GM18520 (cell line): ENCODE measurements at regions not wholly inside any gene's neighbourhood (a gene's known extent, or its start where the extent isn't known, plus 50 kb on each side); places are given as distances from the start of the nearest gene placed in this dataset.

Experiments
- ATAC-seq: cut with Tn5 transposase; IDR thresholded peaks from one replicate; pipeline ENCODE4 v1.9.1; 2021; ENCODE audit not compliant: unreplicated experiment

DNA sequence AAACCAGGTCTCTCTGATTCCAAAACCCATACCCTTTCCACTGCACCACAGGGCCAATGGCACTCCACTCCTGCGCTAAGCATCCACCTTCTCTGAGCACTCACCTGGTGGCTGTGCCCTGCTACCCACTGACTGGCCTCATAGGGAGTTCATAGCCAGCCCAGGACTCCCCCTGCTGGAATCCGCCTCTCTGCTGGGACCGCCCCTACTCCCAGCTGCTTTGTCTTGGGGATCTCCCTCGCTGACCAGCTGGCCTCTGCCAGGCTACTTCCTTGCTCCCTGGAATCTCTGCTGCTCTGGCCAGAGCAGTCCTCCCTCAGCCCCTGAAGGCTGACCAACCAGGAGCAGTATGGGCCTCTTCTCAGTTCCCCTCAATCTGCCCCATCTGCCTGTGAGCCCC, 129.7 kb downstream of the FAXC start:
- peak; percentile 80 for ATAC-seq

DNA sequence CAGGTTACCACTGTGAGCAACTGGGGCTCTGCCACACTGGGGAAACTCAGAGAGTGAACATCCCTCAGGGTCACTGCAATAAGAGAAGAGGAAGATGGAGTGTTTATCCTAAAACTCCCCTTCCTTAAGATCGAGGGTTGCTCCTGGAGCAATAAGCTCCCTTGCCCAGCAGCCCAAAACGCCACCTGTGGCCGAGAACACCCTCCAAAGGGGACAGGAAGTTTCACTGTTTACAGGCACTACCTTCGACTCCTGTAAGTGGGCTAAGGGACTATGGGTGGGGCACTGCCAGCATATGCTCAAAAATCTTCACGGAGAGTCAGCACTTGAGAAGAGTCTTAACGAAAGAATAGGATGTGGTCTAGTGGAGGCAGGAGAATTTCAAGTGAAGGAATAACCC, 132.5 kb downstream of the FAXC start:
- ATAC-seq: no peak

DNA sequence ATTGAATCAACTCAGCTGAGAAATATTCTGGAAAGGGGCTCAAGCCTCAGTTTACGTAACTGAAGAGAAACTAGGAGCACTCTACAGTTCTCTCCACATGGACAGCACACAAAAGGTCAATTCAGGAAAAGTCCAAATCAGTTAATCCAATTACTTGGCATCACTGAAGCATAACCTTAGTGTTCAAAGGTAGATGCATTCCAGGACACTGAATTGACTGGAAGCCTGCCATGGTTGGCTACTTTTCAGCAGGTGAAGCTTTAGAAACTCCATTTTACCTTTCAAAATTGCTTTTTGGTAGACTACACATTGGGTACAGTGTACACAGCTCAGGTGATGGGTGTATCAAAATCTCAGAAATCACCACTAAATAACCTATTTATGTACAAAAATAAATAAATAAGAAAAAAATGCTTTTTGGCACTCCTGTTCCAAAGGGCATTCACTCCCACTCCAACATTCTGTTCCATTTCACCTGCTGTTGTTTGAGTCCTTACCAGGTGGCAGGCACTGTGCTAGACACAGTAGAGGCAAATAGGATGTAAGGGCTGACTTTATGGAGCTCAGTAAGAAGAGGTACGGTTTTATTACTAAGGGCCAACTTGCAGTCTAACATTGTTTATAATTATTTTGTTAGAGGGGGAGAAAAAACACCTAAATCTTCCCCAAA, 153.4 kb downstream of the FAXC start:
- ATAC-seq: no peak

DNA sequence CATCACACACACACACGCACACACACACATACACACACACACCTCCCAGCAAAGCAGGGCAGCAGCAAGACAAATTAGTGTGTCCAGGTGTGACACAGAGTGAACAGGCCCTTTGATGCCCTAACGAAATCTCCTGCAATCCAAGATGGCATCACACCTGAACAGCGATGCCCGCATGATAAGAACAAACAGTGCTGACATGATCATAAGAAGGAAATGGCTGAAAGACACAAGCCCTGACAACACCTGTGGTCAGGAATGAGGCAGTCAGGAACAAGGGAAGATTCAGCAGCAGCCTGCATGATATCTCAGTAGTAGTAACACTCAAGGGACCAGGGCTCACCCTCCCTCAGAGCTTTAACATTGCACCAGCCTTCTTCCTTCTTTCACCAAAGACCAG, 156.9 kb downstream of the FAXC start:
- no peak for ATAC-seq

DNA sequence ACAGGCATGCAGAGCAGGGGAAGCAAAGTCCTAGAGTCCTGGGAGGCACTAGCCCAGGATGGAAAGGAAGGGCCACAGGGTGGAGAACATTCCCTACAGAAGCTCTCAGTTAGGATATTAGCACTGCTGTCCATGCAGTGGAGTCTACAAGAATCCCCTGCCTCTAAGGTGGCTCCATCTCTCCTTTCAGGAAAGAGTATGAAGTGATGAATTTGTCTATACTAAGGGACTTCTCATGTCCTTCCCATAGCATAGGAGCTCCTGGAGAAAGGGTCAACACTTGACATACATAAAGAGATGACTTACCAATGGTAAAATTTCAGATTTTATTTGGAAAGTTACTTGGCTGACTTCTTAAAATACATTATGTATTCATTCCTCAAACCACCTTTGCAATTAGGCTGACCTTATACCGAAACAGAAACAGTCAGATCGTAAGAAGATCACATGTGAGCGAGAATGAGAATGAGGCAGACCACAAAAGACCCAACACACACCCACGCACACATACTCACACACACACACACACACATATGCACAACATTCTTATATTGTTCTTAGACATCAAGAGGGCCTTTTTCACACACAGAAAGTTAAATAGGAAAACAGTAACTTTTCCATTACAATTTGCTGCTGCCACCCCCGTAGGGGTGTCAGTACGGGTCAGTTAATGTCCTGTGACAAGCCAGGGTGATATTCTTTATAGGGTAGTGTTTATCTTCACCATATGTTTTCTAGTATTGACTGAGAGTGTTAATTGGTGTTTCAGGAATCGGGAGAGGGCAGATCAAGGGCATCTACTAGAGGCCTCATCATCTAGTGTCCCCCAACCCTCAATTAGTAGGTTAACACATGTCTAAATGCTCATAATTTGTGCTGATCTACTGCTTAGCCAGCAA, 159.4 kb downstream of the FAXC start:
- peak; percentile 98 for ATAC-seq

DNA sequence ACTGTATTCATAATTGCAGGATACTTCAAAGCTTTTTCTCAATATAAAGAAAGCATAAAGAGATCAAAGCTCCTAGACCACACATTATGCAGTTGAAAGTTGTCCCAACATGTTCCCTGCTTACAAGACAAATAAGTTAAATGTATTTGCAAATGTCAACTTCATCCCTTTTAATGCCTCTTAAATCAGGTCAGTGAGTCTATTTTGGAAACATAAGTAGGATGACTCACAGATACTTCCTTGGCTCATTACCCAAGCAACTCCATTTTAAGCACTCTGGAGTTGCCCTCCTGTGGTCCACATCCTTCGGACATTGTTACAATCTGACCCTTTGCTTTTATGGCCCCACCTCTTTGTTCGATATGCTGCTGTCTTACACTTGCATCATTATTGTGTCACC, 162.0 kb downstream of the FAXC start:
- ATAC-seq: no peak

DNA sequence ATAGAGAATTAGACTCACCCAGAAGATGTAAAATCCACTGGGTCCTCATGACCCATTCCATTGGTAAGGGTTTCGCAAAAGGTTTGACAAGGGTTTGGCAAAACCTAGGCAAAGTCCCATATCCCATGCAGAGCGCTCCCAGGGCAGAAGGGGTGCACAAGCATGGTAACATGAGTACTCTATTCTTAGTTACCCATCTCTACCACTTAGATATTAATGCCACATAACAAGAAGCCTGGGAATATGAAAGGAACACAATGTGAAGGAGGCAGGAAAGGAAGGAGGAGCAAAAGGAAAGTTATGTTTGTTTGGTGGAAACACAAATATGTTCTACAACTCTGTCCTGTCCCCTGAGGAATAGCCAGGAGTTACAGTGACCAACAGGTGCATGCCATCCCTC, 163.1 kb downstream of the FAXC start:
- ATAC-seq: no peak

DNA sequence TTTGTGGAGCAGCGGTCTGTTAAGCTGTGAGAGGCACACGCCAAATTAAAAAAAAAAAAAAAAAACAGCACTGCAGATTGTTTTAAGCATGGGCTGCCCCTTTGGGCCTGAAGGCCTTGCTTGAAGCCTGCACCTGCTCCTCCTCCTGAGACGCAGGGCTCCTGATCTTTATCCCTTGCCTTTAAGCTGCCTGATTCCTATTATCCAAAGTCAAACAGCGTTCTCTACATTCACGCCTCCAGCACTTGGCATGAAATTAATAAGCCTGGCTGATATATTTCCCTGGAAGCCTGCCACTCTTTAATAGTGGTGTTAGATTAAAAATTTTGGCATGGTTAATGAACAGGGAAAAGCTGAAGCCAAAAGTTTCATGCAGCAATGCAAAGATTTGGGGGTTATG, 163.9 kb downstream of the FAXC start:
- no peak for ATAC-seq

DNA sequence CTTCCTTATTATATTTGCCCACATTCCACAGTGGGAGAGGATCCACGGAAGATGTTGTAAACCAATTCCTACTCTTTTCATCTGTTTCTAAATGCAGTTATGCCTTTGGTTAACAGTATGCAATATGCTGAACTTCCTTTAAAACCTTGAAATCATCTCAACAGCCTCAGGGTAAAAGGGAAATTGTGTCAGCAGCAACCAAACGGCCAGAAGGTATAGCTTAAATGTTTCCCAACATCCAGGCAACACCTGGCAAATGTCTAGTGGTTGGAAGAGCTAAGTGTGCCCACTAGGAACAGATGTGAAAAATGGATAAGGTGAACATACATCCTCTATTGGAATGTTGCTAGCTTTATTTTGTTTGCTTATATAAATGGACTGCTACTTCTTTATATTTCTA, 164.8 kb downstream of the FAXC start:
- ATAC-seq: no peak

DNA sequence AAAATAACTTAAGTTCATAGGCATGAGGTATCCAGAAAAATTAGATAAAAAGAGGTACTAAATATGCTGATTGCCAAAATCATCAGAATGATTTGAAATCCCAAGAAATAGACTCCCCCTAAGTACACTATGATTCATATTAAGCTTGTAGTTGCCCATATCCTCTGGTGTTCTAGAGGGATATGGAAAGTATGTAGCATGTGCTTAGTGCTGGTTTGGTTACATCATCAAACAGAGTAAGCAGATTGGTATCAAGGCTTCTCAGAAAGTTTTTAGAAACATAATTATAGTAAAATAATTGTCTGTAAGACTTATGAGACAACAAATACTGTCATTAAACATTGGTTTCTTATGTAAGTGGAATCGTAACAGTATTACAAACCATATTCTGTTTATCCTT, 166.4 kb downstream of the FAXC start:
- ATAC-seq: no peak

DNA sequence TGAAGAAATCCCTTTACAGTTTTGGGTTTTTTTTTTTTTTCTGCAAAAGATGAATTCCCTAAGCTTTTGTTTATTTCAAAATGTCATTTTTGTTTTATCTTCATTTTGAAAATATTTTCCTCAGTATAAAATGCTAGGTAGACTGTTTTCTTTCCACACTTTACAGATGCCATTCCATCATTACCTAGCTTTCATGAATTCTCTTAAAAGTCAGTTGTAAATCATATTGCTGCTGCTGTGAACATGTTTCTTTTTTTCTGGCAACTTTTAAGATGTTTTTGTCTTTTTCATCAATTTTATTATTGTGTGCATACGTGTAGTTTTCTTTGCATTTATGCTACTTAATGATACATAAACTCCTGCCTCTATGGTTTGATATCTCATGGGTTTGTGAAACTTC, 168.3 kb downstream of the FAXC start:
- no peak for ATAC-seq

DNA sequence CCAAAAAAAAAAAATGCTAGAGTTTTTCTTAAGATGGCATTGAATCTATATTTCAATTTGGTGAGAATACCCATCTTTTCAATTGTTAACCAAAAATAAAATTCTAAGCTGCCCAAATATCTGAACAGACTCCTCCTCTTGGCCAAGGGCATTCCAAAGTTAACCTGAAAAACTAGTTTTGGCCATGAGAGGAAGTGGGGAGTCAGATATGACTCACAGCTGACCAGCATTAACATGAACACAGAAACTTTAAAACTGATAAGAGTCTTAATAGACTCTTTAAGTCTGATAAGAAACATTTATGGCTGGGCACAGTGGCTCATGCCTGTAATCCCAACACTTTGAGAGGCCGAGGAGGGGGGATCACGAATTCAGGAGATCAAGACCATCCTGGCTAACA, 171.3 kb downstream of the FAXC start:
- ATAC-seq: no peak

DNA sequence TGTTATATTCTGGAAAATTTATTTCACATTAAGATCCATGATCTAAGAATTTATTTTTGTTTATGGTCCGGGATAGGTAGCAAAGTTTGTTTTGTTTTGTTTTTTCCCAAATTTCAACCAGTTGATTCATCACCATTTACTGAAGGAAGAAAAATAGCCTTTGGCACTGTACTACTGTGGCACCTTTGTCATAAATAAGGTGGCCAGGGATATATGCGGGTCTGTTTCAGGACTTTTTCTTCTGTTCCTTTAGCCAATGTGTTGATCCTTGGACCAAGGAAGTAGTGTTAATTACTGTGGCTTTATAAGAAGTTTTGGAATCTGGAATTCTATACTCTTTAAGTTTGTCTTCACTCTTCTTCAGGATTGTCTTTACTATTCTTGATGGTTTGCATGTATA, 171.7 kb downstream of the FAXC start:
- no peak for ATAC-seq

DNA sequence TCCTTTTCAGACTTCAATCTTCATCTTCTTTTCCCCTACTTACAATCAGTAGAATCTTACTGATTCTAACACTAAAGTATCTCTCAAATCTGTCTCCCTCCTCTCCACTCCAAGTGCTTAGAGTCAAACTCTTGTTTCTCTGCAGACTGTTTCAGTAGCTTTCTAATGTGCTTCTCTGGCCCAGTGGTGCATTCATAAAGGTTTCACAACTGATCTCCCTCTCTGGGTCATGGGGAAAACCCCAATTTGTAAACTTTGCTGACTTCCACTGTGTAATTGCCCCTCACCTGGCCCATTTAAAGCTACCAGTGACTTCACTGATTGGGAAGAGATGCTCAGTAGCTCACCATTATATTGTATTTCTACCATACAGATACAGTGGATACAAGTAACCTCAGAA, 183.6 kb downstream of the FAXC start:
- no peak for ATAC-seq

DNA sequence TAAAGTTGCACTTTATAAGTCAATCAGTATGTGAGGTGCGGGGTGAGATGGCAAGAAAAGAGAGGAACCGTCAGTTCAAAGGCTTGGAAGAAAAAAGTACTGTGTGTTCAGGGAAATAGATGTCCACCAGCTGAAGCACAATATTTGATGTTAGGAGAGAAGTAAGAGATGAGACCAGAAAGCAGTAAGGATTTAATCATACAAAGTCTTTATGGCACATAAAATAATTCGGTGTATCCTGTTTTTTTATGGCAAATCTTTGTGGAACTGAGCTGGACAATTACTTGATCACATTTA, 197.2 kb downstream of the FAXC start:
- ATAC-seq: no peak

DNA sequence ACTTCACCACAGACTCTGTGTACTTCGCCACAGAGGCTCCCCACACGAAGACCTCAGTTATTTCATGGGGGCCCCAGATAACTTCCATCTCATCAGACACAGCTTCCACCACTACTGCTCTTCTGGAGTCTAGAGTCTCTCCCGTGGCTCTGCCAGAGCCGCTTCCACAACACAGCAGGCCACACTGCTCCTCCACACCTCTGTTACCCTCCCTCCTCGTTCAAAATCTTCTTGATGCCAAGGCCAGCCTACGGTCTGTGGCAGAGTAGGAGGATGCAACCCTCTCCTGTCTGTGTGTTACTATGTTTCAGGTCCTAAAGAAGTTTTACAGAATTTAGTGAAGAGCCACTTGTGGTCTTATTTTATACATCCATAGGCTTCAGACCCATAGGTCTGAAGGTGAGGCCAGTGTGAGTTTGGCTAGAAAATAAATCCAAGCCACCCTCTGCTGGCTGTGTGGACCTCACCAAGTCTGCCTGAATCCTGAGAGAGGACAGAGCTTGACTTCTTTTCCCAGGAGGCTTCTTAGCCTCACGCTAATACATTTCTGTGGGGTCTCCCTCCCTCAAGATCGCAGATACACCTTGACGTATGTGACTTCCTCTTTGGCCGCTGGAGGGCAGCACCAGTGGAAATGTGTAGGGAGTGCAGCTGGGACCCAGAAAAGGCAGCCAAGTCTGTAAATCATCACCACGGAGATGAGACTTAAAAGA, 197.7 kb downstream of the FAXC start:
- peak; percentile 81 for ATAC-seq

DNA sequence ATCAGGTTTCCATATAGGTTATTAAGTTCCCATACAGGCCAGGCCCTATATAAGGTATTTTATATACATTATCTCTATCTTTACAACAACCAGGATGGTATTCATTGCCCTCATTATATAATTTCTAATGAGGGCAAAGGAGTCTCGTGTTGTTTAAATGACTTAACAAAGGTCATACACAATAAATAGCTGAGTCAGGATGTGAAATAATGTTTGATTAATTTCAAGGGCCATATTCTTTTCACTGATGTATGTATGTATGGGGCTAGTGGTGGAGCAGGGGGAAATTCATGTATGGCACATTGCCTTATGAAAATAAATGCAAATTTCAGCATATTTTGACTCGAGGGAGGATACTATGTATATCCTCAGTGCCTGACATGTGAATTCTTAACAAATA, 200.7 kb downstream of the FAXC start:
- ATAC-seq: no peak

DNA sequence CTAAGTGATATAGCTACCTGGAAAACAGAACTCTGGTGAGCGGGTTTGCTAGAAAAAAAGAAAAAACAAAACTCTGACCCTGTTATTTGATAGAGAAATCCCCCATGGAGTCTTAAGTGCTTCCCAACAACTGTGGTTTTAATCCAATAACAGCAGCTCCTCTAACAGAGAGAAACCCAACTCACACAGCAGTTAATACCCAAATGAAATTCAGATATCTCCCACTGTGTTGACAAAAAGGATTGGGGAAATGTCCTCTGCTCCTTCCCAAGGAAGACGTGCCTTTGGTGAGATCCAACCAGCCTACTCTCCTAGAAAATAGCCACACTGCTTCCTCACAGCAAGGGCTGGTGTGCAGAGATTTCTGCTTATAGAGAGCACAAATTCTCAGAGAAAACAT, 200.4 kb upstream of the FBXL4 start:
- no peak for ATAC-seq

DNA sequence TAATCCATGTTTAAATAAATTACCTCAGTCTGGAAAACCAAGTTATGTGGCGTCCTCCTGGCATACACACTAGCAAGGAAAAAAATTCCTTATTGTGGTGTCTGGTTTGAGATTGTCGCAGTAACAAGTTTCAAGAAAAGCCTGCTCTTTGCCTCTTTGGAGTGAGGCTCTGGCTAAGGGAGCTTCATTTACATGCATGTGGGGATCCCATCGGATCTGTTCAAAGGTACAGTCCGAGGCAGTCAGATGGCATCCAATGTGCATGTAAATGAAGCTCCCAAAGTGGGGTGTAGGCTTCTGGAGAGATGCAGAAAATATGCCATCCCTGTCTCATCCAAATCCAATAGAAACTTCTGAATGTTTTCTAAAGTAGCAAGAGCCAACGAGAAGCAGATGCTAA, 199.5 kb upstream of the FBXL4 start:
- no peak for ATAC-seq

DNA sequence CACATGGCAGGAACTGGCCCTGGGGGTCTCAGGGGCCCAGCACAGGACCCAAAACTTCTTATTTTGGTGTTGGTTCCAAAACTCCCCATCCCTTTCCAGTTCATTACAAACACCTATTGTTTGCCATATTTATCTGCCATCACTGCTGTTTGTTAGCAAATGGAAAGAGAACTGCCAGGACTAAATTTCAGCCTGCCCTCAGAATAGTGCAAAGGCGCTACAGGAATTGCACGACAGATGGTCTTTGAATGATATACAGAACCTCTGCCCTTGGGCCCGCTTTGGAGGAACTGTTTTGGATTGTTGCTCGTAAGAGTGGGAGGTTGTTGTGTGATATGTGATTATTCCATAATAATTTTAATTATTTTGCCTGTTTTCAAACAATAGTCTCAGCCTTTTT, 199.0 kb upstream of the FBXL4 start:
- ATAC-seq: no peak

DNA sequence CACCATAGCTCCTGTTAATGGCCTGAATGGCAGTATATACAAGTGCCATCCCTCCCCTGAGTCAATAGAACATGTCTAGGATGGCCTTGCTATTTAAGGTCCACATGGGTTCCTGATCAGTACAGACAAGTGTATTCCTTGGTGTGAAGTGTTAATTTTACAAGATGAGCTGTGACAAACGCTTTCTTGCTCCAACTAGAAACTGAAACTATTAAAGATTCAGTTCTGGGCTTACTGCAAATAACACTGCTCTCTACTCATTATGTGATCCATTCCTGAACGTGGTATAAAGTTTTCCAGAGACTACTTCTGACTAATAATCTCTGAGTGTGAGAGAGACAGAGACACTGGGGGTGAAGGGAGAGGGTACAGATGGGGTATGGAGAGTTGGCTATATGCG, 198.0 kb upstream of the FBXL4 start:
- no peak for ATAC-seq
